ENCODE measurements at regions not wholly inside any gene's neighbourhood (a gene's known extent, or its start where the extent isn't known, plus 50 kb on each side); places are given as distances from the start of the nearest gene placed in this dataset.

- Histone ChIP-seq H3K9me3 (ENCODE audit: control insufficient read depth, low read length) (no peaks in the 10 kb centered on the region), H3K4me1 (ENCODE audit: control insufficient read depth, insufficient read depth, low read length) (no peaks in the 10 kb centered on the region), H3K36me3 (ENCODE audit: control insufficient read depth, insufficient read depth, low read length) (no peaks in the 10 kb centered on the region), H3K27me3 (ENCODE audit: control insufficient read depth, insufficient read depth, low read length, poor library complexity, severe bottlenecking) (peaks cover 26% of the 10 kb centered on the region), H3K27ac (ENCODE audit: low read depth, low read length) (no peak overlapping the region), H3K4me3 (ENCODE audit: low read length) (no peak overlapping the region), H3K9ac (ENCODE audit: extremely low read depth, low read length, poor library complexity, severe bottlenecking) (no peak overlapping the region)
- H3K4me3 Mint-ChIP-seq, result no peak overlapping the region
- peaks cover 37% of the 10 kb centered on the region for H3K27me3 Mint-ChIP-seq (ENCODE audit: insufficient read depth)
- no peak overlapping the region for H3K27ac Mint-ChIP-seq
- TF ChIP-seq, protein P1, sequence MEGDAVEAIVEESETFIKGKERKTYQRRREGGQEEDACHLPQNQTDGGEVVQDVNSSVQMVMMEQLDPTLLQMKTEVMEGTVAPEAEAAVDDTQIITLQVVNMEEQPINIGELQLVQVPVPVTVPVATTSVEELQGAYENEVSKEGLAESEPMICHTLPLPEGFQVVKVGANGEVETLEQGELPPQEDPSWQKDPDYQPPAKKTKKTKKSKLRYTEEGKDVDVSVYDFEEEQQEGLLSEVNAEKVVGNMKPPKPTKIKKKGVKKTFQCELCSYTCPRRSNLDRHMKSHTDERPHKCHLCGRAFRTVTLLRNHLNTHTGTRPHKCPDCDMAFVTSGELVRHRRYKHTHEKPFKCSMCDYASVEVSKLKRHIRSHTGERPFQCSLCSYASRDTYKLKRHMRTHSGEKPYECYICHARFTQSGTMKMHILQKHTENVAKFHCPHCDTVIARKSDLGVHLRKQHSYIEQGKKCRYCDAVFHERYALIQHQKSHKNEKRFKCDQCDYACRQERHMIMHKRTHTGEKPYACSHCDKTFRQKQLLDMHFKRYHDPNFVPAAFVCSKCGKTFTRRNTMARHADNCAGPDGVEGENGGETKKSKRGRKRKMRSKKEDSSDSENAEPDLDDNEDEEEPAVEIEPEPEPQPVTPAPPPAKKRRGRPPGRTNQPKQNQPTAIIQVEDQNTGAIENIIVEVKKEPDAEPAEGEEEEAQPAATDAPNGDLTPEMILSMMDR (conservative IDR thresholded peaks at IDR 0.05), result no peak
- H3K9me3 Mint-ChIP-seq, result no peaks in the 10 kb centered on the region
- no peaks in the 10 kb centered on the region for H3K4me1 Mint-ChIP-seq
- no peak for DNase-seq
- no peaks in the 10 kb centered on the region for H3K36me3 Mint-ChIP-seq (ENCODE audit: low read depth)
Observed at GRCh38 chr9:34826999-34827538, 117.1 kb upstream of the CCL21 start.

DNA sequence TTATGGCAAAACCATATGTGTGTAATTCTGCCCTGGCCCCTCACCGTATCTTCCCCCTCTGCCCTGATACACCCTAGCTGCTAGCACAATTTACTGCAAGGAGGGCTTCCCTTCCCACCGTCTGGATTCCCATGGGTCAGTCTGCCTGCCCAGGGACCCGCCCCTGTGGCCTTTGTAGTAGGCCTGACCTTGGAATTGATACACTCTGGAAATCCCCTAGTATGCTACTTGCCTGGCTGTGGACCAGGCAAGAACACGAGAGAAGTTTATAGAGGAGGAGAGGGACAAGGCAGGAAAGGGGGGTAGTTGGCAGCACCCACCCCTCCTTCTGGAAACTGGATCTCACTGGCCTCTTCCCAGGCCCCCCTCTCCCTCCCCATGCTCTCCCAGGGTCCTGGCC lies 115.8 kb upstream of the CCL21 start:
- WGBS, 2 experiments (ENCODE audit: insufficient coverage in 1 of 2, insufficient read length in 1 of 2), result 73 to 82% methylated on average over 2 to 4 of the region's 4 CpGs
- TF ChIP-seq, protein P1 (conservative IDR thresholded peaks at IDR 0.05), result no peak
- H3K9ac ChIP-seq (ENCODE audit: extremely low read depth, low read length, poor library complexity, severe bottlenecking), result no peak overlapping the region
- H3K4me3 ChIP-seq (ENCODE audit: low read length), result no peak overlapping the region
- no peaks in the 10 kb centered on the region for H3K36me3 ChIP-seq (ENCODE audit: control insufficient read depth, insufficient read depth, low read length)
- peaks cover 1% of the 10 kb centered on the region for H3K9me3 Mint-ChIP-seq
- no peak overlapping the region for H3K4me3 Mint-ChIP-seq
- H3K27me3 Mint-ChIP-seq (ENCODE audit: insufficient read depth), result peaks cover 34% of the 10 kb centered on the region
- no peak overlapping the region for H3K27ac Mint-ChIP-seq
- no peaks in the 10 kb centered on the region for H3K36me3 Mint-ChIP-seq (ENCODE audit: low read depth)
- no peaks in the 10 kb centered on the region for H3K4me1 ChIP-seq (ENCODE audit: control insufficient read depth, insufficient read depth, low read length)
- H3K4me1 Mint-ChIP-seq, result no peaks in the 10 kb centered on the region
- peaks cover under 1% of the 10 kb centered on the region for H3K9me3 ChIP-seq (ENCODE audit: control insufficient read depth, low read length)
- DNase-seq, result no peak
- H3K27me3 ChIP-seq (ENCODE audit: control insufficient read depth, insufficient read depth, low read length, poor library complexity, severe bottlenecking), result peaks cover 30% of the 10 kb centered on the region
- no peak overlapping the region for H3K27ac ChIP-seq (ENCODE audit: low read depth, low read length)

DNA sequence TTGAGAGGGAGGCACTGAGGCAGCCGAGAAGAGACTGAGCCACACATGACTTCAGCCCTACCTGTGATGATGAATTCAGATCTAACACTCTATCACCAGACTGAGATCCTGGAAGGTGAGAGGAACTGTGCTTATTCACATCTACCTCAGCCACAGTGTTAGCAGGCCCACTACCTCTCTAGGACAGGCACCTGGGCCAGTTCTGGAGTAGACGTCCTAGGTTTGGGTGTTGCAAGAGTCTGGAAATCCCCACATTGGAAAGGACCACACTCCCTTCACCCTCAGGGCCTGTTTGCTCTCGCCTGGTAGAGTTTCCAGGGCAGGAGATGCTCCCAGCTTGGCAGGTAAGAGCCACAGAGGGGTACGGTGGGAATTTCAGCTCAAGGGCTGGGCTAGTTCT lies 113.8 kb upstream of the CCL21 start:
- H3K4me1 Mint-ChIP-seq, result no peaks in the 10 kb centered on the region
- peaks cover 28% of the 10 kb centered on the region for H3K27me3 Mint-ChIP-seq (ENCODE audit: insufficient read depth)
- Histone ChIP-seq H3K4me1 (ENCODE audit: control insufficient read depth, insufficient read depth, low read length) (no peaks in the 10 kb centered on the region), H3K27me3 (ENCODE audit: control insufficient read depth, insufficient read depth, low read length, poor library complexity, severe bottlenecking) (peaks cover 30% of the 10 kb centered on the region), H3K27ac (ENCODE audit: low read depth, low read length) (no peak overlapping the region), H3K4me3 (ENCODE audit: low read length) (no peak overlapping the region), H3K36me3 (ENCODE audit: control insufficient read depth, insufficient read depth, low read length) (no peaks in the 10 kb centered on the region), H3K9ac (ENCODE audit: extremely low read depth, low read length, poor library complexity, severe bottlenecking) (no peak overlapping the region), H3K9me3 (ENCODE audit: control insufficient read depth, low read length) (peaks cover 7% of the 10 kb centered on the region)
- no peak overlapping the region for H3K27ac Mint-ChIP-seq
- DNase-seq, result no peak
- TF ChIP-seq, protein P1 (conservative IDR thresholded peaks at IDR 0.05), result no peak
- H3K36me3 Mint-ChIP-seq (ENCODE audit: low read depth), result no peaks in the 10 kb centered on the region
- WGBS, 2 experiments (ENCODE audit: insufficient coverage in 1 of 2, insufficient read length in 1 of 2), result 79 to 88% methylated on average over 1 to 4 of the region's 4 CpGs
- no peak overlapping the region for H3K4me3 Mint-ChIP-seq
- peaks cover 12% of the 10 kb centered on the region for H3K9me3 Mint-ChIP-seq
